B cell (primary cell): ENCODE measurements at regions not wholly inside any gene's neighbourhood (a gene's known extent, or its start where the extent isn't known, plus 50 kb on each side); places are given as distances from the start of the nearest gene placed in this dataset.

Experiments
- ATAC-seq: fragments of 200-7000 bp; cut with Tn5 transposase; one replicate; pipeline ENCODE4 v1.10.0; 2021; ENCODE audit warnings: low read depth, mild to moderate bottlenecking, moderate number of reproducible peaks, moderate library complexity
- CTCF ChIA-PET: fragments of 350-600 bp; sonication (Branson Sonifier 250); formaldehyde crosslinking; loops from one replicate; lab custom pipeline; 2021; ENCODE audit warnings: antibody characterized with exemption, inconsistent platforms; lab: Charles Lee
- POLR2A ChIA-PET: fragments of 350-600 bp; sonication (Branson Sonifier 250); formaldehyde crosslinking; loops from one replicate; lab custom pipeline; 2021; ENCODE audit warnings: antibody characterized with exemption; lab: Charles Lee
- DNase-seq: peaks from one replicate; pipeline ENCODE4 v3.0.0; 2013
- H2AFZ ChIP-seq: 2 replicates; pipeline ENCODE4 v1.6.1; 2012; ENCODE audit warnings: mild to moderate bottlenecking, low read depth, low read length; ENCODE audit not compliant: insufficient read depth, poor library complexity, severe bottlenecking
- H3K27ac ChIP-seq, 2 donors: 1 replicate in 1 of 2; 2 replicates in 1 of 2; pipeline ENCODE4 v1.5.1; 2012 to 2013; ENCODE audit warnings: low read length in 2 of 2, mild to moderate bottlenecking in 2 of 2, moderate library complexity in 1 of 2
- H3K27me3 ChIP-seq, 4 experiments: fragments of 200-600 bp in 1 of 4; sonication (generic) in 1 of 4; replicated peaks in 1 of 4; 1 replicate in 2 of 4; 2 replicates in 2 of 4; pipeline versions ENCODE4 v1.6.1 to v1.7.0; 2013 to 2016; ENCODE audit warnings: low read length in 3 of 4, mild to moderate bottlenecking in 2 of 4, mixed read lengths in 1 of 4, moderate library complexity in 1 of 4; ENCODE audit not compliant: insufficient read depth in 4 of 4, control insufficient read depth in 3 of 4; ENCODE audit errors: control extremely low read depth in 1 of 4
- H3K36me3 ChIP-seq, 2 experiments: replicated peaks in 1 of 2; 1 replicate in 1 of 2; 2 replicates in 1 of 2; pipeline versions ENCODE4 v1.6.1 to v1.7.1; 2013; ENCODE audit warnings: low read length in 1 of 2; ENCODE audit not compliant: insufficient read depth in 2 of 2, control insufficient read depth in 1 of 2; ENCODE audit errors: control extremely low read depth in 1 of 2, extremely low read depth in 1 of 2
- H3K4me1 ChIP-seq, 2 donors: fragments of 200-600 bp in 1 of 2; sonication (generic) in 1 of 2; 1 replicate in 1 of 2; 2 replicates in 1 of 2; pipeline versions ENCODE4 v1.5.1 to v1.6.1; 2013 to 2017; ENCODE audit warnings: low read length in 2 of 2; ENCODE audit not compliant: control insufficient read depth in 2 of 2, insufficient read depth in 2 of 2
- H3K4me2 ChIP-seq: replicated peaks from 2 replicates; pipeline ENCODE3; 2012; ENCODE audit warnings: mild to moderate bottlenecking, low read depth, low read length; ENCODE audit not compliant: poor library complexity, severe bottlenecking
- H3K4me3 ChIP-seq, 5 experiments: fragments of 200-600 bp in 1 of 5; sonication (generic) in 1 of 5; 1 replicate in 3 of 5; 2 replicates in 2 of 5; pipeline versions ENCODE4 v1.5.1 to v1.7.0; 2011 to 2016; ENCODE audit warnings: low read length in 4 of 5, mild to moderate bottlenecking in 4 of 5, low read depth in 2 of 5, control low read depth in 1 of 5, moderate library complexity in 1 of 5; ENCODE audit not compliant: insufficient read depth in 1 of 5; ENCODE audit errors: control extremely low read depth in 1 of 5, extremely low read depth in 1 of 5
- H3K79me2 ChIP-seq: fragments of 200-600 bp; sonication (generic); one replicate; pipeline ENCODE4 v1.6.0; 2016; ENCODE audit warnings: low read length; ENCODE audit not compliant: control insufficient read depth, insufficient read depth
- H3K9ac ChIP-seq: fragments of 200-600 bp; sonication (generic); 2 replicates; pipeline ENCODE4 v1.6.1; 2017; ENCODE audit warnings: mild to moderate bottlenecking, low read length, moderate library complexity
- H3K9me3 ChIP-seq, 3 donors: one replicate each; pipeline versions ENCODE4 v1.6.1 to v1.7.1; 2013; ENCODE audit warnings: low read length in 2 of 3; ENCODE audit not compliant: control insufficient read depth in 2 of 3, insufficient read depth in 1 of 3; ENCODE audit errors: control extremely low read depth in 1 of 3
- H4K20me1 ChIP-seq: 2 replicates; pipeline ENCODE4 v1.6.0; 2012; ENCODE audit warnings: mild to moderate bottlenecking, low read length; ENCODE audit not compliant: insufficient read depth, control insufficient read depth, poor library complexity, severe bottlenecking
- H3K27ac Mint-ChIP-seq: one replicate; pipeline ENCODE4 v1.8.0; 2021; ENCODE audit warnings: mixed read lengths
- H3K27me3 Mint-ChIP-seq: one replicate; pipeline ENCODE4 v1.8.0; 2021; ENCODE audit warnings: mixed read lengths
- H3K4me1 Mint-ChIP-seq: one replicate; pipeline ENCODE4 v1.8.0; 2021; ENCODE audit warnings: mixed read lengths
- H3K4me3 Mint-ChIP-seq: one replicate; pipeline ENCODE4 v1.8.0; 2021; ENCODE audit warnings: mixed read lengths
- H3K9me3 Mint-ChIP-seq: one replicate; pipeline ENCODE4 v1.8.0; 2022; ENCODE audit warnings: mixed read lengths; ENCODE audit not compliant: insufficient read depth
- CTCF ChIP-seq: fragments of 200-600 bp; IDR thresholded peaks from one replicate; pipeline ENCODE4 v1.8.0; 2022; ENCODE audit warnings: antibody characterized with exemption, mild to moderate bottlenecking
- EZH2 ChIP-seq: IDR thresholded peaks from 2 replicates; pipeline ENCODE4 v1.6.1; 2012; ENCODE audit warnings: borderline replicate concordance, low read depth, mild to moderate bottlenecking, moderate library complexity, low read length; ENCODE audit not compliant: insufficient read depth, poor library complexity, severe bottlenecking
- WGBS: methylation state at CpG from one replicate; pipeline ENCODE4 v1.1.5; 2013; ENCODE audit warnings: missing lambda C conversion rate; ENCODE audit not compliant: insufficient coverage; 5-methylcytosine and 5-hydroxymethylcytosine counted together
- intact Hi-C: fragments of 100-400 bp; cut with micrococcal nuclease; formaldehyde crosslinking; loops from one replicate; pipeline ENCODE4 v1.10.0; 2022

GRCh38 chr2:22753476-22753875 lies 631.5 kb upstream of the KLHL29 start:
- no peak overlapping the region for H3K4me3 ChIP-seq
- WGBS, result 74% methylated on average over 3 of the region's 7 CpGs

More at GRCh38 chr2:22753476-22753875, 631.5 kb upstream of the KLHL29 start:
- DNase-seq (no peak), ATAC-seq (no peak)
- no peaks in the 10 kb centered on the region for H3K4me1 Mint-ChIP-seq
- intact Hi-C loops, result no loop called here
- no peaks in the 10 kb centered on the region for H4K20me1 ChIP-seq
- H3K27me3 ChIP-seq, result no peaks in the 10 kb centered on the region
- H2AFZ ChIP-seq, result no peak overlapping the region
- H3K36me3 ChIP-seq, result no peaks in the 10 kb centered on the region
- no peak overlapping the region for H3K4me2 ChIP-seq
- no peaks in the 10 kb centered on the region for H3K9me3 Mint-ChIP-seq
- peaks cover 0 to 6% (median 0%) of the 10 kb centered on the region in 3 donors for H3K9me3 ChIP-seq
- no peak overlapping the region for H3K9ac ChIP-seq
- ChIA-PET CTCF (no interaction called here), POLR2A (no interaction called here)
- no peak overlapping the region for H3K27ac ChIP-seq
- no peaks in the 10 kb centered on the region for H3K4me1 ChIP-seq
- no peaks in the 10 kb centered on the region for H3K79me2 ChIP-seq
- no peaks in the 10 kb centered on the region for H3K27me3 Mint-ChIP-seq
- H3K4me3 Mint-ChIP-seq, result no peak overlapping the region
- TF ChIP-seq CTCF (no peak), EZH2 (no peak)
- H3K27ac Mint-ChIP-seq, result no peak overlapping the region
